ENCODE measurements at regions not wholly inside any gene's neighbourhood (a gene's known extent, or its start where the extent isn't known, plus 50 kb on each side); places are given as distances from the start of the nearest gene placed in this dataset.

GRCh38 chr5:72633649-72634048 is 126.4 kb upstream of the ZNF366 start:
- no peak for TF ChIP-seq CTCF (IDR thresholded peaks at IDR 0.05 in 8 of 11, conservative IDR thresholded peaks at IDR 0.05 in 3 of 11)
- no peak for TF ChIP-seq POLR2AphosphoS5 (IDR thresholded peaks at IDR 0.05)
- TF ChIP-seq POLR2A (IDR thresholded peaks at IDR 0.05), result no peak
